ENCODE measurements at regions not wholly inside any gene's neighbourhood (a gene's known extent, or its start where the extent isn't known, plus 50 kb on each side); places are given as distances from the start of the nearest gene placed in this dataset.

DNA sequence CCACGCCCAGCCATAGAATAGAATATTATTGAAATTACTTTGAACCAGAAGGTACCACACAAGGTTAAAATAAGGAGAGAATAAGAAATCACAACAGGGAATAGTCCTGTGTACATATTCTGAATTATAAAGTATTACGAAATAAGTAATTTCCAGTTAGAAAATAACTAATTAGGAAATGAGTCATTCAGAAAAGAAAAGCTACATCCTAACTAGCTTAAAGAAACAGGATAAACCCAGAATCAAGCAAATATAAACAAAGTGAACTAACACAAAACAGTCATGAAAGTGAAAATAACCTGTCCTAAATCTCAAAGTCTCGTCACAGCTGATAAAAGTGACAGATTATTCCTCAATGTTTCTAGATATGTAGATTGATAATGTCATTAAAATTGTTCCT lies 74.8 kb upstream of the NEBL start:
- H3K27me3 Mint-ChIP-seq (ENCODE audit: unreplicated experiment) = no peaks in the 10 kb centered on the region
- intact Hi-C loops (cut with micrococcal nuclease; ENCODE audit: unreplicated experiment) = no loop called here
- no peak for DNase-seq
- no peak overlapping the region for H3K4me3 Mint-ChIP-seq (ENCODE audit: low read depth, unreplicated experiment)
- CTCF ChIA-PET = no interaction called here
- no TSS peak for BruUV-seq (replicated peaks)
- no peak overlapping the region for H3K27ac Mint-ChIP-seq (ENCODE audit: unreplicated experiment)
- no peaks in the 10 kb centered on the region for H3K36me3 Mint-ChIP-seq (ENCODE audit: insufficient read depth, unreplicated experiment)
- H3K9me3 Mint-ChIP-seq (ENCODE audit: low read depth, unreplicated experiment) = no peaks in the 10 kb centered on the region
- H3K4me1 Mint-ChIP-seq (ENCODE audit: low read depth, unreplicated experiment) = no peaks in the 10 kb centered on the region
- TF ChIP-seq CTCF (IDR thresholded peaks at IDR 0.05; ENCODE audit: unreplicated experiment) = no peak

- H3K36me3 Mint-ChIP-seq (ENCODE audit: insufficient read depth, unreplicated experiment) = no peaks in the 10 kb centered on the region
- CTCF ChIA-PET = no interaction called here
Measured at GRCh38 chr10:20970708-20971107, 73.6 kb upstream of the NEBL start.

GRCh38 chr10:20970044-20970443 lies 72.9 kb upstream of the NEBL start:
- no peaks in the 10 kb centered on the region for H3K36me3 Mint-ChIP-seq (ENCODE audit: insufficient read depth, unreplicated experiment)
- intact Hi-C loops (cut with micrococcal nuclease; ENCODE audit: unreplicated experiment) = no loop called here
- no peaks in the 10 kb centered on the region for H3K9me3 Mint-ChIP-seq (ENCODE audit: low read depth, unreplicated experiment)
- DNase-seq = no peak
- H3K27me3 Mint-ChIP-seq (ENCODE audit: unreplicated experiment) = no peaks in the 10 kb centered on the region
- no TSS peak for BruUV-seq (replicated peaks)
- TF ChIP-seq CTCF (IDR thresholded peaks at IDR 0.05; ENCODE audit: unreplicated experiment) = no peak
- CTCF ChIA-PET = no interaction called here
- no peak overlapping the region for H3K27ac Mint-ChIP-seq (ENCODE audit: unreplicated experiment)
- no peak overlapping the region for H3K4me3 Mint-ChIP-seq (ENCODE audit: low read depth, unreplicated experiment)
- H3K4me1 Mint-ChIP-seq (ENCODE audit: low read depth, unreplicated experiment) = no peaks in the 10 kb centered on the region

More at GRCh38 chr10:20970708-20971107, 73.6 kb upstream of the NEBL start:
- Mint-ChIP-seq H3K4me1 (ENCODE audit: low read depth, unreplicated experiment) (no peaks in the 10 kb centered on the region), H3K4me3 (ENCODE audit: low read depth, unreplicated experiment) (no peak overlapping the region), H3K27ac (ENCODE audit: unreplicated experiment) (no peak overlapping the region), H3K27me3 (ENCODE audit: unreplicated experiment) (no peaks in the 10 kb centered on the region), H3K9me3 (ENCODE audit: low read depth, unreplicated experiment) (no peaks in the 10 kb centered on the region)
- DNase-seq = no peak
- intact Hi-C loops (cut with micrococcal nuclease; ENCODE audit: unreplicated experiment) = no loop called here
- TF ChIP-seq CTCF (IDR thresholded peaks at IDR 0.05; ENCODE audit: unreplicated experiment) = no peak
- no TSS peak for BruUV-seq (replicated peaks)

DNA sequence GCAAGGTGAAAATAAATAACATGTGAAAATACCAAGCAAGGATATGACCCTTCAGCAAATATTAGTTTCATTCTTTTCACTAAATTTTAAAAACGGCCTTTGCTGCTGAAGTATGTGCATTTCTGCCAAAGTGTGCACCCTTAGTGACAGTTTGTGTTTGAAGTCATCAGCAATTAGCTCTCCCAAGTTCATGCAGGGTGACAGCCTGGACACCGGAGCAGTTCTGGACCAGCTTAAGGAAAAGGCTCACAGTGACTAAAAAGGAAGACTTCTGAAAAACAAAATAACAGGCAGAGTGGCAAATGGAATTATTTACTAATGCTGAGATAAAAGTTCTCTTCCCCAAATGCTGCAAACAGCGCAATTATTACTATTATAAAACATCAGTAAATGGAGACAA lies 69.3 kb upstream of the NEBL start:
- no peaks in the 10 kb centered on the region for H3K4me1 Mint-ChIP-seq (ENCODE audit: low read depth, unreplicated experiment)
- H3K4me3 Mint-ChIP-seq (ENCODE audit: low read depth, unreplicated experiment) = no peak overlapping the region
- intact Hi-C loops (cut with micrococcal nuclease; ENCODE audit: unreplicated experiment) = no loop called here
- no peaks in the 10 kb centered on the region for H3K27me3 Mint-ChIP-seq (ENCODE audit: unreplicated experiment)
- H3K9me3 Mint-ChIP-seq (ENCODE audit: low read depth, unreplicated experiment) = no peaks in the 10 kb centered on the region
- H3K27ac Mint-ChIP-seq (ENCODE audit: unreplicated experiment) = no peak overlapping the region
- DNase-seq = no peak
- BruUV-seq (replicated peaks) = no TSS peak
- H3K36me3 Mint-ChIP-seq (ENCODE audit: insufficient read depth, unreplicated experiment) = no peaks in the 10 kb centered on the region
- CTCF ChIA-PET = no interaction called here
- no peak for TF ChIP-seq CTCF (IDR thresholded peaks at IDR 0.05; ENCODE audit: unreplicated experiment)
